ENCODE measurements at regions not wholly inside any gene's neighbourhood (a gene's known extent, or its start where the extent isn't known, plus 50 kb on each side); places are given as distances from the start of the nearest gene placed in this dataset.

GRCh38 chr9:7490317-7491108 is 309.1 kb downstream of the DMAC1 start:
- no peak for TF ChIP-seq CTCF (IDR thresholded peaks at IDR 0.05; ENCODE audit: control extremely low read depth in 1 of 3, insufficient read depth in 1 of 3, low read depth in 1 of 3, low read length in 3 of 3)
- TF ChIP-seq RFX5 (IDR thresholded peaks at IDR 0.05; ENCODE audit: borderline replicate concordance, low read depth, low read length): no peak
- TF ChIP-seq ZNF274 (IDR thresholded peaks at IDR 0.05; ENCODE audit: borderline replicate concordance, extremely low read depth, low read length): no peak
- no peak for TF ChIP-seq USF2 (IDR thresholded peaks at IDR 0.05; ENCODE audit: low read length)
- TF ChIP-seq SP1 (IDR thresholded peaks at IDR 0.05; ENCODE audit: low read depth, low read length): no peak
- no peak for TF ChIP-seq CBX5 (IDR thresholded peaks at IDR 0.05; ENCODE audit: low read depth, low read length)
- no peak for TF ChIP-seq SIN3A (conservative IDR thresholded peaks at IDR 0.05 in 1 of 2, IDR thresholded peaks at IDR 0.05 in 1 of 2; ENCODE audit: low read depth in 1 of 2, low read length in 2 of 2)

All from H1 (cell line).